B cell (primary cell): ENCODE measurements at regions not wholly inside any gene's neighbourhood (a gene's known extent, or its start where the extent isn't known, plus 50 kb on each side); places are given as distances from the start of the nearest gene placed in this dataset.

Experiments used
- ATAC-seq: fragments of 200-7000 bp; cut with Tn5 transposase; one replicate; pipeline ENCODE4 v1.10.0; 2021; ENCODE audit warnings: low read depth, mild to moderate bottlenecking, moderate number of reproducible peaks, moderate library complexity
- CTCF ChIA-PET: fragments of 350-600 bp; sonication (Branson Sonifier 250); formaldehyde crosslinking; loops from one replicate; lab custom pipeline; 2021; ENCODE audit warnings: antibody characterized with exemption, inconsistent platforms; lab: Charles Lee
- POLR2A ChIA-PET: fragments of 350-600 bp; sonication (Branson Sonifier 250); formaldehyde crosslinking; loops from one replicate; lab custom pipeline; 2021; ENCODE audit warnings: antibody characterized with exemption; lab: Charles Lee
- DNase-seq: peaks from one replicate; pipeline ENCODE4 v3.0.0; 2013
- H2AFZ ChIP-seq: 2 replicates; pipeline ENCODE4 v1.6.1; 2012; ENCODE audit warnings: mild to moderate bottlenecking, low read depth, low read length; ENCODE audit not compliant: insufficient read depth, poor library complexity, severe bottlenecking
- H3K27ac ChIP-seq, 2 donors: 1 replicate in 1 of 2; 2 replicates in 1 of 2; pipeline ENCODE4 v1.5.1; 2012 to 2013; ENCODE audit warnings: low read length in 2 of 2, mild to moderate bottlenecking in 2 of 2, moderate library complexity in 1 of 2
- H3K27me3 ChIP-seq, 4 experiments: fragments of 200-600 bp in 1 of 4; sonication (generic) in 1 of 4; replicated peaks in 1 of 4; 1 replicate in 2 of 4; 2 replicates in 2 of 4; pipeline versions ENCODE4 v1.6.1 to v1.7.0; 2013 to 2016; ENCODE audit warnings: low read length in 3 of 4, mild to moderate bottlenecking in 2 of 4, mixed read lengths in 1 of 4, moderate library complexity in 1 of 4; ENCODE audit not compliant: insufficient read depth in 4 of 4, control insufficient read depth in 3 of 4; ENCODE audit errors: control extremely low read depth in 1 of 4
- H3K36me3 ChIP-seq, 2 experiments: replicated peaks in 1 of 2; 1 replicate in 1 of 2; 2 replicates in 1 of 2; pipeline versions ENCODE4 v1.6.1 to v1.7.1; 2013; ENCODE audit warnings: low read length in 1 of 2; ENCODE audit not compliant: insufficient read depth in 2 of 2, control insufficient read depth in 1 of 2; ENCODE audit errors: control extremely low read depth in 1 of 2, extremely low read depth in 1 of 2
- H3K4me1 ChIP-seq, 2 donors: fragments of 200-600 bp in 1 of 2; sonication (generic) in 1 of 2; 1 replicate in 1 of 2; 2 replicates in 1 of 2; pipeline versions ENCODE4 v1.5.1 to v1.6.1; 2013 to 2017; ENCODE audit warnings: low read length in 2 of 2; ENCODE audit not compliant: control insufficient read depth in 2 of 2, insufficient read depth in 2 of 2
- H3K4me2 ChIP-seq: replicated peaks from 2 replicates; pipeline ENCODE3; 2012; ENCODE audit warnings: mild to moderate bottlenecking, low read depth, low read length; ENCODE audit not compliant: poor library complexity, severe bottlenecking
- H3K4me3 ChIP-seq, 5 experiments: fragments of 200-600 bp in 1 of 5; sonication (generic) in 1 of 5; 1 replicate in 3 of 5; 2 replicates in 2 of 5; pipeline versions ENCODE4 v1.5.1 to v1.7.0; 2011 to 2016; ENCODE audit warnings: low read length in 4 of 5, mild to moderate bottlenecking in 4 of 5, low read depth in 2 of 5, control low read depth in 1 of 5, moderate library complexity in 1 of 5; ENCODE audit not compliant: insufficient read depth in 1 of 5; ENCODE audit errors: control extremely low read depth in 1 of 5, extremely low read depth in 1 of 5
- H3K79me2 ChIP-seq: fragments of 200-600 bp; sonication (generic); one replicate; pipeline ENCODE4 v1.6.0; 2016; ENCODE audit warnings: low read length; ENCODE audit not compliant: control insufficient read depth, insufficient read depth
- H3K9ac ChIP-seq: fragments of 200-600 bp; sonication (generic); 2 replicates; pipeline ENCODE4 v1.6.1; 2017; ENCODE audit warnings: mild to moderate bottlenecking, low read length, moderate library complexity
- H3K9me3 ChIP-seq, 3 donors: one replicate each; pipeline versions ENCODE4 v1.6.1 to v1.7.1; 2013; ENCODE audit warnings: low read length in 2 of 3; ENCODE audit not compliant: control insufficient read depth in 2 of 3, insufficient read depth in 1 of 3; ENCODE audit errors: control extremely low read depth in 1 of 3
- H4K20me1 ChIP-seq: 2 replicates; pipeline ENCODE4 v1.6.0; 2012; ENCODE audit warnings: mild to moderate bottlenecking, low read length; ENCODE audit not compliant: insufficient read depth, control insufficient read depth, poor library complexity, severe bottlenecking
- H3K27ac Mint-ChIP-seq: one replicate; pipeline ENCODE4 v1.8.0; 2021; ENCODE audit warnings: mixed read lengths
- H3K27me3 Mint-ChIP-seq: one replicate; pipeline ENCODE4 v1.8.0; 2021; ENCODE audit warnings: mixed read lengths
- H3K4me1 Mint-ChIP-seq: one replicate; pipeline ENCODE4 v1.8.0; 2021; ENCODE audit warnings: mixed read lengths
- H3K4me3 Mint-ChIP-seq: one replicate; pipeline ENCODE4 v1.8.0; 2021; ENCODE audit warnings: mixed read lengths
- H3K9me3 Mint-ChIP-seq: one replicate; pipeline ENCODE4 v1.8.0; 2022; ENCODE audit warnings: mixed read lengths; ENCODE audit not compliant: insufficient read depth
- CTCF ChIP-seq: fragments of 200-600 bp; IDR thresholded peaks from one replicate; pipeline ENCODE4 v1.8.0; 2022; ENCODE audit warnings: antibody characterized with exemption, mild to moderate bottlenecking
- EZH2 ChIP-seq: IDR thresholded peaks from 2 replicates; pipeline ENCODE4 v1.6.1; 2012; ENCODE audit warnings: borderline replicate concordance, low read depth, mild to moderate bottlenecking, moderate library complexity, low read length; ENCODE audit not compliant: insufficient read depth, poor library complexity, severe bottlenecking
- WGBS: methylation state at CpG from one replicate; pipeline ENCODE4 v1.1.5; 2013; ENCODE audit warnings: missing lambda C conversion rate; ENCODE audit not compliant: insufficient coverage; 5-methylcytosine and 5-hydroxymethylcytosine counted together
- intact Hi-C: fragments of 100-400 bp; cut with micrococcal nuclease; formaldehyde crosslinking; loops from one replicate; pipeline ENCODE4 v1.10.0; 2022

- Mint-ChIP-seq H3K9me3 (no peaks in the 10 kb centered on the region), H3K4me1 (peaks cover 46% of the 10 kb centered on the region), H3K27me3 (no peaks in the 10 kb centered on the region), H3K4me3 (peak overlapping the region; percentile 52), H3K27ac (peak overlapping the region; percentile 82)
- 40% methylated on average over 2 of the region's 6 CpGs for WGBS
- Histone ChIP-seq H3K9me3 (peaks cover 0 to 10% (median 8%) of the 10 kb centered on the region in 3 donors), H3K79me2 (no peaks in the 10 kb centered on the region), H3K27me3 (no peaks in the 10 kb centered on the region), H2AFZ (no peak overlapping the region), H4K20me1 (no peaks in the 10 kb centered on the region), H3K36me3 (no peaks in the 10 kb centered on the region), H3K4me3 (peak overlapping the region in 2 of 5 experiments; percentile 9 to 45), H3K4me2 (peak overlapping the region; percentile 56), H3K9ac (peak overlapping the region; percentile 13), H3K27ac (peak overlapping the region; percentile 50 to 57), H3K4me1 (peaks cover 32 to 34% of the 10 kb centered on the region in 2 donors)
- CTCF ChIA-PET = interaction anchor here (0.7 to 2.1 kb wide), 15 partner anchors 10 to 235 kb away, joined by 3 to 14 read pairs (median 4); partner anchors contain the start of gene SNX18
- DNase-seq (peak; percentile 85), ATAC-seq (peak; percentile 95)
- POLR2A ChIA-PET = interaction anchor here (1.0 kb wide), 1 partner anchor 27 kb away, joined by 4 read pairs; no protein-coding TSS in a partner anchor
- TF ChIP-seq EZH2 = no peak
- TF ChIP-seq CTCF = no peak
- intact Hi-C loops = loop anchor here (1.0 to 2.0 kb wide), 7 partner anchors 36 to 300 kb away; partner anchors contain the start of genes ARL15 and SNX18
These were observed 92.8 kb downstream of the SNX18 start for GRCh38 chr5:54610197-54610944.
